ENCODE measurements at regions not wholly inside any gene's neighbourhood (a gene's known extent, or its start where the extent isn't known, plus 50 kb on each side); places are given as distances from the start of the nearest gene placed in this dataset.

DNA sequence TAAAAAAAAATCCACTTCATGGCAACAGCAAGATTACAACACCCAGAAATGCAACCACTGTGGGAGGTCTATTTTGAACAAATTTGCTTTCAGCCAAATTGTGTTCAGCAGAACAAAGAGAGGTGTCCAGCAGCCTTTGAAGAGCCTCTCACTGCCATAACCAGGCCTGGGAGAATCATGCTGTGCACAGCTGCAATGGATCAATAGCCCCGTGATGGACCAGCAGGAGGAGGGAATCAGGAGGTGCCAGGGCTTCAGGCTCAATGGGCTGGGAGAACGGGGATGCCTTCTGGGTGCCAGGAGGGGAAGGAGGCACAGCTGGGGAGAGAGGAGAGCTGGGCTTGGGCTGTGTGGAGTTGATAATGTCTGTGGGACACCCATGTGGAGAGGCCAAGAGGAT is 366.2 kb upstream of the EEF2KMT start:
- CTCF ChIA-PET = no interaction called here

DNA sequence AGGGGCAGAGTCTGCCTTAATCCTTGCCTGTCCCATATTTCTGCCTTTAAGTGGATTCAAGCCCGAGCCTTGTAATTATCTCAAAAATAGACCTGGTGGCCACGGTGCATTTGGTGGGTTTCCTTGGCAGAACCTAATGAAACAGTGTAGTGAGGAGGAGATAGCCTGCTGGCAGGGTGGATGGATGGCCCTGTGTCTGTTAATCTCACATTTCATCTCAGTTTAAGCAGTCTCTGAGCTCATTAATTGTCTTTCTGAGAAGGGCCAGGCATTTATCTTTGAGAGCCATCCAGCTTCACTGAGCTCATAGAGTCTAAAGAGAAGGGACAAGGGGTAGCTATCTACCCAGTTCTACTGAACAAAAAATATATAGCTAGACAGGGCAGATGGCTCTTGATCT is 364.0 kb upstream of the EEF2KMT start:
- Histone ChIP-seq H4K20me1 (ENCODE audit: low read length) (no peaks in the 10 kb centered on the region), H3K4me3 (ENCODE audit: low read length) (no peak overlapping the region), H3K9me3 (ENCODE audit: low read length) (no peaks in the 10 kb centered on the region), H3K79me2 (ENCODE audit: low read length) (no peaks in the 10 kb centered on the region), H3K27me3 (ENCODE audit: low read length) (0 out of 2 replicates have a peak, but pooled peaks cover 11% of the 10 kb centered on the region), H3F3A (ENCODE audit: low read length, unreplicated experiment) (no peaks in the 10 kb centered on the region), H3K4me2 (ENCODE audit: low read length) (no peak overlapping the region), H3K9ac (ENCODE audit: low read length) (no peak overlapping the region), H3K36me3 (ENCODE audit: low read depth, low read length) (no peaks in the 10 kb centered on the region), H3K9me2 (replicated peaks; ENCODE audit: low read length) (no peaks in the 10 kb centered on the region), H2AFZ (ENCODE audit: low read length) (no peak overlapping the region), H3K4me1 (ENCODE audit: insufficient read depth, low read length) (no peaks in the 10 kb centered on the region), H3K27ac (ENCODE audit: low read length) (no peak overlapping the region)
- ChIA-PET CTCF (no interaction called here), POLR2A (ENCODE audit: unreplicated experiment) (no interaction called here)
- BruUV-seq (replicated peaks) = no TSS peak
- ATAC-seq (no peak), DNase-seq (no peak)
- no peak for TF ChIP-seq EZH2 (IDR thresholded peaks at IDR 0.05; ENCODE audit: low read length, unreplicated experiment)
- no peak for TF ChIP-seq EZH2phosphoT487 (IDR thresholded peaks at IDR 0.05; ENCODE audit: borderline replicate concordance, low read length)
- TF ChIP-seq, protein P1, sequence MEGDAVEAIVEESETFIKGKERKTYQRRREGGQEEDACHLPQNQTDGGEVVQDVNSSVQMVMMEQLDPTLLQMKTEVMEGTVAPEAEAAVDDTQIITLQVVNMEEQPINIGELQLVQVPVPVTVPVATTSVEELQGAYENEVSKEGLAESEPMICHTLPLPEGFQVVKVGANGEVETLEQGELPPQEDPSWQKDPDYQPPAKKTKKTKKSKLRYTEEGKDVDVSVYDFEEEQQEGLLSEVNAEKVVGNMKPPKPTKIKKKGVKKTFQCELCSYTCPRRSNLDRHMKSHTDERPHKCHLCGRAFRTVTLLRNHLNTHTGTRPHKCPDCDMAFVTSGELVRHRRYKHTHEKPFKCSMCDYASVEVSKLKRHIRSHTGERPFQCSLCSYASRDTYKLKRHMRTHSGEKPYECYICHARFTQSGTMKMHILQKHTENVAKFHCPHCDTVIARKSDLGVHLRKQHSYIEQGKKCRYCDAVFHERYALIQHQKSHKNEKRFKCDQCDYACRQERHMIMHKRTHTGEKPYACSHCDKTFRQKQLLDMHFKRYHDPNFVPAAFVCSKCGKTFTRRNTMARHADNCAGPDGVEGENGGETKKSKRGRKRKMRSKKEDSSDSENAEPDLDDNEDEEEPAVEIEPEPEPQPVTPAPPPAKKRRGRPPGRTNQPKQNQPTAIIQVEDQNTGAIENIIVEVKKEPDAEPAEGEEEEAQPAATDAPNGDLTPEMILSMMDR (conservative IDR thresholded peaks at IDR 0.05; ENCODE audit: low read depth, low read length) = no peak
- intact Hi-C loops (cut with micrococcal nuclease) = no loop called here

More for the DNA sequence above, 366.2 kb upstream of the EEF2KMT start:
- no peak for DNase-seq
- Histone ChIP-seq H3K36me3 (ENCODE audit: low read depth, low read length) (no peaks in the 10 kb centered on the region), H3K27ac (ENCODE audit: low read length) (no peak overlapping the region), H3F3A (ENCODE audit: low read length, unreplicated experiment) (no peaks in the 10 kb centered on the region), H3K4me1 (ENCODE audit: insufficient read depth, low read length) (no peaks in the 10 kb centered on the region), H2AFZ (ENCODE audit: low read length) (no peak overlapping the region), H3K79me2 (ENCODE audit: low read length) (no peaks in the 10 kb centered on the region), H3K9ac (ENCODE audit: low read length) (no peak overlapping the region), H3K9me2 (replicated peaks; ENCODE audit: low read length) (no peaks in the 10 kb centered on the region), H3K4me3 (ENCODE audit: low read length) (no peak overlapping the region), H4K20me1 (ENCODE audit: low read length) (no peaks in the 10 kb centered on the region), H3K9me3 (ENCODE audit: low read length) (no peaks in the 10 kb centered on the region), H3K27me3 (ENCODE audit: low read length) (0 out of 2 replicates have a peak, but pooled peaks cover 11% of the 10 kb centered on the region), H3K4me2 (ENCODE audit: low read length) (no peak overlapping the region)
- TF ChIP-seq EZH2phosphoT487 (IDR thresholded peaks at IDR 0.05; ENCODE audit: borderline replicate concordance, low read length) = no peak
- POLR2A ChIA-PET (ENCODE audit: unreplicated experiment) = no interaction called here
- intact Hi-C loops (cut with micrococcal nuclease) = no loop called here
- no peak for ATAC-seq
- no TSS peak for BruUV-seq (replicated peaks)

- H3K9ac ChIP-seq (ENCODE audit: low read length) = no peak overlapping the region
- H4K20me1 ChIP-seq (ENCODE audit: low read length) = no peaks in the 10 kb centered on the region
- H3K9me3 ChIP-seq (ENCODE audit: low read length) = no peaks in the 10 kb centered on the region
- DNase-seq (no peak), ATAC-seq (no peak)
- H3K4me1 ChIP-seq (ENCODE audit: insufficient read depth, low read length) = no peaks in the 10 kb centered on the region
- no peak overlapping the region for H3K27ac ChIP-seq (ENCODE audit: low read length)
- no peaks in the 10 kb centered on the region for H3K79me2 ChIP-seq (ENCODE audit: low read length)
- no TSS peak for BruUV-seq (replicated peaks)
- no peaks in the 10 kb centered on the region for H3K9me2 ChIP-seq (replicated peaks; ENCODE audit: low read length)
- no peaks in the 10 kb centered on the region for H3F3A ChIP-seq (ENCODE audit: low read length, unreplicated experiment)
- ChIA-PET POLR2A (ENCODE audit: unreplicated experiment) (no interaction called here), CTCF (no interaction called here)
- H3K4me2 ChIP-seq (ENCODE audit: low read length) = no peak overlapping the region
- H2AFZ ChIP-seq (ENCODE audit: low read length) = no peak overlapping the region
- H3K27me3 ChIP-seq (ENCODE audit: low read length) = 0 out of 2 replicates have a peak, but pooled peaks cover 11% of the 10 kb centered on the region
- no peak overlapping the region for H3K4me3 ChIP-seq (ENCODE audit: low read length)
- TF ChIP-seq, protein P1 (conservative IDR thresholded peaks at IDR 0.05; ENCODE audit: low read depth, low read length) = no peak
- TF ChIP-seq EZH2phosphoT487 (IDR thresholded peaks at IDR 0.05; ENCODE audit: borderline replicate concordance, low read length) (no peak), EZH2 (IDR thresholded peaks at IDR 0.05; ENCODE audit: low read length, unreplicated experiment) (no peak)
- H3K36me3 ChIP-seq (ENCODE audit: low read depth, low read length) = no peaks in the 10 kb centered on the region
- intact Hi-C loops (cut with micrococcal nuclease) = no loop called here
Observed at GRCh38 chr16:5461141-5461540, 363.5 kb upstream of the EEF2KMT start.
